ENCODE measurements at regions not wholly inside any gene's neighbourhood (a gene's known extent, or its start where the extent isn't known, plus 50 kb on each side); places are given as distances from the start of the nearest gene placed in this dataset.

DNA sequence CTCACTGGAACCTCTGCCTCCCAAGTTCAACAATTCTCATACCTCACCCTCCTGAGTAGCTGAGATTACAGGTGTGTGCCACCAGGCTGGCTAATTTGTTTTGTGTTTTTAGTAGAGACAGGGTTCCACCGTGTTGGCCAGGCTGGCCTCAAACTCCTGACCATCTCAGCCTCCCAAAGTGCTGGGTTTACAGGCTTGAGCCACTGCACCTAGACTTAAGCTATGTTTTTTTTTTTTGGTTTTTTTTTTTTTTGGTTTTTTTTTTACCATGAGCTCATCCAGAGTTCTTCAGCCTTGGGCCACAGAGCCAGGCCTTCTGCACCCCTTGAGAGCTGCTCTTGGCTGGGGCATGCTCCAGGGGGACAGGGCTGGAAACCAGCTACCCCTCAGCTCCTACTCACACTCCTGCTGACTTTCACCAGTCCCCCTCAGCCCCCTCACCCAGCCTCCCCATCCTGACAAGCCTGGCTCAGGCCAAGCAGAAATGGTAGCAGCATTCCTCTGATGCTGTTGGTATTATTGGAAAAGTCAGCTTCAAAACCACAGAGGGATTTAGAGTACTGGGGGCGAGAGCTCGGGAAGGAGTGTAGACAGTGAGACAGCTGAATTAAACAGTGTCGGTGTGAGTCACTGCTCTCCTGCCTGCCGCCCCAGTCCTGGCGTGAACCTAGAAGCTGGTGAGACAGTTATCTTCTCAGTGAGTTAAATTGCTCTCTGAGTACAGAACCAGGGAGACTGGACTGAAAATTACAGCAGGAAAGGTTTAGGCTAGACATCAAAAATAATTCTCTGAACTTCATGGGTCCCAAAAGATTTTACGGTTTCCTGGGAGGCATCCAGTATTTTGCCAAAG lies 63.7 kb downstream of the NAV1 start:
- no peak for DNase-seq
- H3K27me3 Mint-ChIP-seq: peaks cover 0 to 1% (median 0%) of the 10 kb centered on the region in 5 donors

DNA sequence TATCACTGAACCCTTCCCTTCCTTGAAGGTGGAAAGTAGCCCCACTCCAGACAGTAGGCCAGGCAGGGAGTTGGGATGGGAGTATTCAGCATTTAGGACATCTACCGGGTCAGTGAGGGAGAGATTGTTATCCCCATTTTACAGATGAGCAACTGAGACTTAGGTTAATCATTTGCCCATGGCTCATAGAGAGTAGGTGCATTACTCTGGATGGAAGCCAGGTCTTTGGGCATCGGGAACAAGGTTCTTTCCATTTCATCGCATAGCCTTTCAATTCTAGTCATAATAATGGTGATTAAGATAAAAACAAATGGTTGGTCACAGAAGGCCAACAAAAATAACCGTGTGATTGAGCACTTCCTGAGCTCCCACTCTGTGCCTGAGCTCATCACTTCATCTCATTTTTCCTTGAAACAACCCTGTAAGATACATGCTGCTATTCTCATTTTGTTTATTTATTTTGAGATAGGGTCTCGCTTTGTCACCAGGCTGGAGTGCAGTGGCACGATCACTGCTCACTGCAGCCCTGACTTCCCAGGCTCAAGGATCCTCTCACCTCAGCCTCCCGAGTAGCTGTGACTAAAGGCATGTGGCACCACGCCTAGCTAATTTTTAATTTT lies 64.8 kb downstream of the NAV1 start:
- ATAC-seq (no peak), DNase-seq (no peak)
- Mint-ChIP-seq H3K4me1 (no peaks in the 10 kb centered on the region), H3K27me3 (peaks cover 0 to 1% (median 0%) of the 10 kb centered on the region in 5 donors), H3K27ac (no peak overlapping the region), H3K9me3 (no peaks in the 10 kb centered on the region), H3K4me3 (no peak overlapping the region), H3K36me3 (no peaks in the 10 kb centered on the region)
- POLR2A ChIA-PET: no interaction called here

More for the DNA sequence above, 63.7 kb downstream of the NAV1 start:
- Mint-ChIP-seq H3K27ac (no peak overlapping the region), H3K4me1 (no peaks in the 10 kb centered on the region), H3K4me3 (no peak overlapping the region), H3K9me3 (no peaks in the 10 kb centered on the region), H3K36me3 (no peaks in the 10 kb centered on the region)
- no peak for ATAC-seq
- POLR2A ChIA-PET: interaction anchor here (0.5 kb wide), 1 partner anchor 354 kb away, joined by 3 read pairs; no protein-coding TSS in a partner anchor

DNA sequence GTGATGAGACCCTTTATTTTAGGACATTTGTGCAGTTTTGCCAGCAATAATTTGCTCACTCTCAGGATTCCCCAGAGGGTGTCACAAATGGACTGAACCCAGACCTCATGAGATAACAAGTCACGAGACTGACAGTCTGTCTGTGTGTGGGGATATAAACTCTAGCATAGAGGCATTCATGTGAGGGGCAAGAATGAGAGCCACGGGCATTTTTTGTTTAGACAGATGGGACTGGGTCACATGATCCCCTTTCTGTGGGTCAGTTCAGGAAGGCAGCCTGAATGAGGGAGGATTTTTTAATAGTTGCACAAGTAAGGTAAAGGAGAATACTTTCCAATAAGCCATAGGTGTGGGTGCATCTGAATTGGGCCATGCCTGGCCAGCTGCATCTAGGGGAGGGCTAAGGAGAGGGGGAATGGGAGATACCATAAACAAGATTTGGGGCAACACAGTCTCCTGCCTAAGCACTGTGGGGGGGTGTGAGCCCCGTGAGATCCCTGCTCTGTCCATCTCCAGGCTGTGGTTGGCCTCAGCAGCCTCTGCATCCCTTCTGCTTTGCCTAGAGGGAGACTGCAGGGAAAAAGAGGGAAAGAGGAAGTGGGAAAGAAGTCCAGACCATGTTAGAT lies 66.6 kb downstream of the NAV1 start:
- Mint-ChIP-seq H3K9me3 (no peaks in the 10 kb centered on the region), H3K4me1 (no peaks in the 10 kb centered on the region), H3K27me3 (peaks cover 0 to 3% (median 0%) of the 10 kb centered on the region in 5 donors), H3K4me3 (no peak overlapping the region), H3K27ac (no peak overlapping the region), H3K36me3 (no peaks in the 10 kb centered on the region)
- DNase-seq (no peak), ATAC-seq (no peak)
- POLR2A ChIA-PET: no interaction called here

DNA sequence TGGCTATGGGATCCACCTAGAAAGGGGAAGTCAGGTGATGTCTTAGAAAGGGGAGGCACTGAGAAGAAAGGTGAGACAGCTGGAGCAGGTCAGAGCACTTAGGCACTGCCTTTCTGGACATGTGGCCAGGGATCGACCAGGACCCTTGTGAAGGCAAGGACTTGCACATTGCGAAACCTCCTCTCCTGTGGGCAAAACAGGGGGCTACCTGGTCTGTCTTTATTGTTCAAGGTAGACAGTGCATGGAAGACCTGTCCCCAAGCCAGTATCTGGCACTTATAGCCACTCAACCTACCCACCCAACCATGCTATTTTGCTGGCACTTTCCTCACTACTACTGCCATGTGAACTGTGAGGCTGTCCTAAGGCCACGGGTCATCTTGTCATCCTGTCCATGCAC lies 67.2 kb downstream of the NAV1 start:
- no peaks in the 10 kb centered on the region for H3K9me3 Mint-ChIP-seq
- no peak for ATAC-seq
- no peak overlapping the region for H3K27ac Mint-ChIP-seq
- no peak for DNase-seq
- POLR2A ChIA-PET: no interaction called here
- no peaks in the 10 kb centered on the region for H3K4me1 Mint-ChIP-seq
- H3K36me3 Mint-ChIP-seq: no peaks in the 10 kb centered on the region
- H3K27me3 Mint-ChIP-seq: peaks cover 0 to 3% (median 0%) of the 10 kb centered on the region in 5 donors
- H3K4me3 Mint-ChIP-seq: no peak overlapping the region

DNA sequence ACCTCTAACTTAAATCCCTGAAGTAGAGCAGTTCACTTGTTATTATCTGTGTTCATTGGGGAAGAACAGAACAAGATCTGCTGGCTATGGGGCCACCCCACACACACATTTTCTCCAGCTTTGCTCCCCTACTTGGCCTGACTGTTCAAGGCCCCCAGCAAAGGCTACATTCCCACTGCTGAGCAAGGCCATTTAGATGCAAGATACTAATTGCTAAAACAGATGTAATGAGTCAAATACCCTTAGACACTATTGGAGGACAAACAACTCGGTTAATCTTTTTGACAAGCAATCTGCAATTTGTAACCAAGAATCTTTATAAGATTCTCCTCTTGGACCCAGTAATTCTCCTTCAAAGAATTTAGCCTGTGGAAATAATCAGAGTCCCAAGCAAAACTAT lies 67.7 kb downstream of the NAV1 start:
- no peak overlapping the region for H3K27ac Mint-ChIP-seq
- POLR2A ChIA-PET: no interaction called here
- no peak overlapping the region for H3K4me3 Mint-ChIP-seq
- no peaks in the 10 kb centered on the region for H3K9me3 Mint-ChIP-seq
- no peaks in the 10 kb centered on the region for H3K4me1 Mint-ChIP-seq
- DNase-seq: no peak
- no peaks in the 10 kb centered on the region for H3K36me3 Mint-ChIP-seq
- no peak for ATAC-seq
- H3K27me3 Mint-ChIP-seq: peaks cover 0 to 5% (median 0%) of the 10 kb centered on the region in 5 donors

DNA sequence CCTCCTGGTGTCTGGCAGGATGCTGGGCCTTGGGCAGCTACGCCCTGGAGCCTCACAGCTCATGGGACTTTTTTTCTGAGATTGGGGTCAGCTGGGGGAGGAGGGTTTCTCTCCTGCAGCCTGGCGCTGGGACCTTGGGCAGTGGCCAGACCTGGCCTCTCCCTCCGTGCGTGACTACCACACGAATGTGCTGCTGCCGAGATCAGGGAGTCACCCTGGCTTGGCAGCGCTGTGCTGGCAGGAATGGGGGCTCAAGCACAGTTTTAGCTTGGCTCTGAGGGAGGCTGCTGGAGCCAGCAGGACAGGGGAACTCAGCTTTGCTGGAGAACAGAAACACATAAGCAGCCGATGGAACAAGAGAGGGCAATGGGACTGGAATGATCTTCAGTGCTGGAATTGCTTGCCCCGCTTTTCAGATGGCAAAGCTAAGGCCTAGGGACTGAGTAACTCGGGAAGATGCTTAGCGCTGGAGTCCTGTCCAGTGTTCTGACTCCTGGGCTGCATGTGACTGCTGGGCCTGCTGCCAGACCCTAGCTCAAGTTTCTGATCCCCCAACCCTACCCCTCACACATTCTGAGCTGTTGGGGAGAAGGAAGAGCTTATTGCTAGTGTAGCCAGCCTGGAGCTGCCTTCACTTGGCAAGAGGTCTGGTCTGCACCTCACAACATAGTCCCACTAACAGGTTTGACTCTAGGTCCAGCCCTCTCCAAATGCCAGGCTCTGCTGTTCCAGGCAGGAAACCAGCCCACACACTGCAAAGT lies 69.9 kb downstream of the NAV1 start:
- ATAC-seq (no peak), DNase-seq (no peak)
- POLR2A ChIA-PET: no interaction called here
- Mint-ChIP-seq H3K27me3 (peaks cover 0 to 8% (median 0%) of the 10 kb centered on the region in 5 donors), H3K4me1 (no peaks in the 10 kb centered on the region), H3K36me3 (no peaks in the 10 kb centered on the region), H3K27ac (no peak overlapping the region), H3K9me3 (no peaks in the 10 kb centered on the region), H3K4me3 (no peak overlapping the region)

DNA sequence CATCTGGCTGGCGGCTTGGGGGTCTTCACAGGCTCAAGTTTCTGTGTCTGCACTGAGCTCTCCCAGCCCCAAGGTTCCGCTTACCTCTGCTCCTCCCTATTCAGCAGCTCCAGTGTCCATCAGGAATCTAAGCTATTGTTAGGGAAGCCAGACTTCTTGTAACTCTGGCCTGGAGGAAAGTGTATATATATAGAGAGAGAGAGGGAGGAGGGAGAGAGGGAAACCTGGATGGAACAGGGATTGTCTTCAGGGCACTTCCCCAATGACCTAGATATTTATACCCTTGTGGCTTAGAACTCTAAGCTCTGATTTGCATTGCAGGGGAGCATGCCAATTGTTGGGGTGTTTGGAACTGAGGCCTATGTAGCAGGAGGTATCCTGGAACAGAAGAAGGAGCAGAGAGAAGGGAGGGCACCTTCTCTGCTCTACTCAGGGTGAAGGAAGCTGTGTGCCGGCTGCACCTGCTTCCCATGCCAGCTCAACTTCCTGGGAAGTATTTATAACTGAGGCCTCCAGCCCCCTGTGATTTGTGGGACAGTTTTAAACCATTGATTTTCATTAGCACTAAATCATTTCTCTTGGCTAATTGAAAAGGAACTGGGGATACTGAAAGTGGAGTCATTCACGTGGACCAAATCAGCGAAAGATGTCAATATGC lies 70.9 kb downstream of the NAV1 start:
- ATAC-seq (no peak), DNase-seq (no peak)
- no peaks in the 10 kb centered on the region for H3K4me1 Mint-ChIP-seq
- H3K36me3 Mint-ChIP-seq: no peaks in the 10 kb centered on the region
- no peaks in the 10 kb centered on the region for H3K9me3 Mint-ChIP-seq
- no peak overlapping the region for H3K27ac Mint-ChIP-seq
- H3K27me3 Mint-ChIP-seq: peaks cover 0 to 14% (median 0%) of the 10 kb centered on the region in 5 donors
- POLR2A ChIA-PET: no interaction called here
- H3K4me3 Mint-ChIP-seq: no peak overlapping the region

DNA sequence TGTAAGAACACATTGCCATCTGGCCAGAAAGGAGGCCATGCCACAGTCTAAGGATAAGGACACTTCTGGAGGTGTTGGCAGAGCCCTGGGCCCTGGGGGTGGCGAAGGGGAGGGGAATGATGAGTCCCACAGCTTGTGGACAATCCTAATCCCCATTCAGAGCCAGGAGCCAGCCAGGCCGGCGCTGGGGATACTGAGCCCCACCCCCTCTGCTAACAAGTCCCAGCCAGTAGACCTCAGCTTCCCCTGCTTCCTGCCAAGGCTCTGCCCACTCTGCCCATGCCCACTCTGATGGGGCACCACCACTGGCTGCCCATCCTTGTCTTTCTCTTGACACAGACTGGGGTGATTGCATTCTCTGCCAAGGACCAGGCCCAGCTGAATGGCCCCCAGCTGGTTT lies 71.9 kb downstream of the NAV1 start:
- H3K27me3 Mint-ChIP-seq: peaks cover 0 to 14% (median under 1%) of the 10 kb centered on the region in 5 donors
- no peak overlapping the region for H3K27ac Mint-ChIP-seq
- POLR2A ChIA-PET: no interaction called here
- H3K4me3 Mint-ChIP-seq: no peak overlapping the region
- H3K9me3 Mint-ChIP-seq: no peaks in the 10 kb centered on the region
- no peaks in the 10 kb centered on the region for H3K4me1 Mint-ChIP-seq
- ATAC-seq: no peak
- H3K36me3 Mint-ChIP-seq: no peaks in the 10 kb centered on the region
- no peak for DNase-seq

DNA sequence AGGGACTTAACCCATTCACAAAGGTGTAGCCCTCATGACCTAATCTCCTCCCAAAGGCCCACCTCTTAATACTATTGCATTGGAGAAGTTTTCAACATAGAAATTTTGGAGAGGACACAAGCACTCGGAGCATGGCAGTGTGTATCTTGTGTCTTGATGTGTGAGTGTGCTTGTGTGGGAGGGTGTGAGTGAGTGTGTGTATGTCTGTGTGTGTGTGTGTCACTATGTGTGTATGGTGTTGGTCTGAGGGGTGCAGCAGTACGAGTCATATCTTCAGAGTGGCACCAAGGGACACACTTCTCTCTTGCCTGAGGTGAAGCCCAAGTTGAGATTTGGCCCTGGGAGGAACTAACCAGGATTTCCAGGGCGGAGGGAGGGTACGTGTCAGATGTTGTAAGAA lies 73.7 kb downstream of the NAV1 start:
- peak overlapping the region in 2 of 10 donors; percentile 46 to 67 for H3K27ac Mint-ChIP-seq
- POLR2A ChIA-PET: no interaction called here
- no peaks in the 10 kb centered on the region for H3K36me3 Mint-ChIP-seq
- ATAC-seq: no peak
- H3K27me3 Mint-ChIP-seq: peaks cover 0 to 14% (median 1%) of the 10 kb centered on the region in 5 donors
- DNase-seq: no peak
- no peaks in the 10 kb centered on the region for H3K4me1 Mint-ChIP-seq
- no peak overlapping the region for H3K4me3 Mint-ChIP-seq
- H3K9me3 Mint-ChIP-seq: no peaks in the 10 kb centered on the region

DNA sequence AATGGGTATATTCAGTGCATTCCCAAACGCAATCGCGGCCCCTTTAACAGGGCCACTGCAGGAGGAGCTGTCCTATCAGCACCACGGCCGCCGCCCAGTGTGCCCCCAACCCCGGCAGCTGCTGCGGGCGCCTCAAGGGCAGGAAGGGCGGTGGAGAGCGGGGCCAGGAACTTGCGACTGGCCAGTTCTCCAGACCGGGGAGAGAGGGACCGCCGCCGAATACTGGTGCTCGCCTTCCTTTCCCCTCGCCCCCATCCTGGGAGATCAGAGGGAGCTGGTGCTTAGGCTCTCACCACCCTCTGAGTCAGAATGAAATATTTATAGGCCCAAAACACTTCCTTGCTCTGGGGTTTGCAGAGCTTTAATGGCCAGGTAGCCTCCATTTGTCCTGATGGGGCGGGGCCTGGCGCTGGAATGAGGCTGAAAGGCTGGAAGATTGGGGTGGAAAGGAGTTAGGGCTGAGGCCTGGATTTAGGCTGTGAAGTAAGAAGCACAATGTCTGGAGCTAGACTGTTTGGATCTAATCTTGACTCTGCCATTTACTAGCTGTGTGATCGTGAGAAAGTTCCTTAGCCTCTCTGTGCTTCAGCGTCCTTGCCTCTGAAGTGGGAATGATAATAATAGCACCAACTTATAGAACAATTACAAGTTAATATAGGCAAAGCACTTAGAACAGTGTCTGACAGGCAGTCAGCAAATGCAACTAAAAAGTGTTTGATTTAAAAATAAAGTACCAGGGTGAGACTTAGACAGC lies 75.5 kb downstream of the NAV1 start:
- POLR2A ChIA-PET: no interaction called here

DNA sequence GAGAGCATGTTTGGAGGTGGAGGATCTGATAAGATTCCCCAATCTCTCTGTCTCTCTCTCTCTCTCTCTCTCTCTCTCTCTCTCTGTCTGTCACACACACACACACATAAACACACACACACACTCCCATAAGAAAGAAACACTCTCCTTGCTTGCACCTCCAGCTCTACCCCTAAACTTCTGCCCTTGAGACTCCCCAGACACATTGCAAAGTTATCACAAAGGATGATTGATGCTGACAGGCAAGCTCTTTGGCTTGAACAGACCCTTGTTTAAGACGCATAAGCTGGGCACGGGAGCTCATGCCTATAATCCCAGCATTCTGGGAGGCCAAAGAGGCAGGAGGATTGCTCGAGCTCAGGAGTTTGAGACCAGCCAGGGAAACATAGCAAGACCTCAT lies 78.2 kb downstream of the NAV1 start:
- POLR2A ChIA-PET: no interaction called here
- DNase-seq (no peak), ATAC-seq (no peak)
- H3K4me3 Mint-ChIP-seq: no peak overlapping the region
- no peaks in the 10 kb centered on the region for H3K9me3 Mint-ChIP-seq
- H3K27ac Mint-ChIP-seq: peak overlapping the region in 1 of 10 donors; percentile 50
- peaks cover 0 to 6% (median 1%) of the 10 kb centered on the region in 5 donors for H3K27me3 Mint-ChIP-seq
- no peaks in the 10 kb centered on the region for H3K4me1 Mint-ChIP-seq
- no peaks in the 10 kb centered on the region for H3K36me3 Mint-ChIP-seq

More for the DNA sequence above, 75.5 kb downstream of the NAV1 start:
- Mint-ChIP-seq H3K27ac (no peak overlapping the region), H3K4me1 (no peaks in the 10 kb centered on the region), H3K27me3 (peaks cover 0 to 14% (median 1%) of the 10 kb centered on the region in 5 donors), H3K9me3 (no peaks in the 10 kb centered on the region), H3K4me3 (no peak overlapping the region), H3K36me3 (no peaks in the 10 kb centered on the region)
- DNase-seq (no peak), ATAC-seq (no peak)

DNA sequence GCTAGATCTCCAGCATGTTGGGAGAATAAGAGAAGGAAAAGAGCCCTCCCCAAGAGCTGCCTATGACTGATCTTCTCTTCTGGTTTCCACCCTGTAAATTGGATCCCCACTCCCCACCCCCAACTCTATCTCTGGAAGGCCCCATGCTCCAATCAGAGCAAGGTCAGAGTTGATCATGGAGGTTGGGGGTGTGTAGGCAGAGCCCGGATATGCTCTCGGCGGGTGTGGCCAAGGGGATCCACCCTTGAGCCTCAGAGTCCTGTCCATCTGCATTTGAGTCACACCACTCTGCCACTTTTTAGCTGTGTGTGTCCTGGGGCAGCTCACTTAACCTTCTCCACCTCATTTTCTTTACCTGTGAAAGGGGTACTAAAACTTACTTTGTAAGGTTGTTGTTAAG lies 79.5 kb downstream of the NAV1 start:
- Mint-ChIP-seq H3K27me3 (peaks cover 0 to 6% (median 1%) of the 10 kb centered on the region in 5 donors), H3K27ac (no peak overlapping the region), H3K4me3 (no peak overlapping the region), H3K9me3 (no peaks in the 10 kb centered on the region), H3K36me3 (no peaks in the 10 kb centered on the region), H3K4me1 (no peaks in the 10 kb centered on the region)
- ATAC-seq: no peak
- DNase-seq: no peak
- POLR2A ChIA-PET: interaction anchor here (0.6 kb wide), 1 partner anchor 106 kb away, joined by 3 read pairs; no protein-coding TSS in a partner anchor

All from naive thymus-derived CD8-positive, alpha-beta T cell (primary cell).